HK-2 (cell line): ENCODE measurements at regions not wholly inside any gene's neighbourhood (a gene's known extent, or its start where the extent isn't known, plus 50 kb on each side); places are given as distances from the start of the nearest gene placed in this dataset.
"Not testable (repeated sequence)": the region's sequence is repeated elsewhere in the genome, so short reads cannot be mapped to it uniquely, and the experiment has no call there.

Source experiments
- DNase-seq: peaks from one replicate; pipeline ENCODE4 v3.0.0-alpha.2; 2018; ENCODE audit not compliant: unreplicated experiment

GRCh38 chr7:104264285-104264684 is 56.5 kb upstream of the ORC5 start:
- DNase-seq: peak; percentile 3

GRCh38 chr7:104267701-104268368 is 60.0 kb upstream of the ORC5 start:
- DNase-seq: no peak

GRCh38 chr7:104271948-104272347 is 56.5 kb upstream of the LHFPL3 start:
- no peak for DNase-seq

GRCh38 chr7:104272767-104273384 is 55.5 kb upstream of the LHFPL3 start:
- no peak for DNase-seq

- no peak for DNase-seq
Observed at GRCh38 chr7:104275900-104276299, 52.5 kb upstream of the LHFPL3 start.

GRCh38 chr7:104276730-104277129 is 51.7 kb upstream of the LHFPL3 start:
- not testable (repeated sequence) for DNase-seq
